ENCODE measurements at regions not wholly inside any gene's neighbourhood (a gene's known extent, or its start where the extent isn't known, plus 50 kb on each side); places are given as distances from the start of the nearest gene placed in this dataset.

DNA sequence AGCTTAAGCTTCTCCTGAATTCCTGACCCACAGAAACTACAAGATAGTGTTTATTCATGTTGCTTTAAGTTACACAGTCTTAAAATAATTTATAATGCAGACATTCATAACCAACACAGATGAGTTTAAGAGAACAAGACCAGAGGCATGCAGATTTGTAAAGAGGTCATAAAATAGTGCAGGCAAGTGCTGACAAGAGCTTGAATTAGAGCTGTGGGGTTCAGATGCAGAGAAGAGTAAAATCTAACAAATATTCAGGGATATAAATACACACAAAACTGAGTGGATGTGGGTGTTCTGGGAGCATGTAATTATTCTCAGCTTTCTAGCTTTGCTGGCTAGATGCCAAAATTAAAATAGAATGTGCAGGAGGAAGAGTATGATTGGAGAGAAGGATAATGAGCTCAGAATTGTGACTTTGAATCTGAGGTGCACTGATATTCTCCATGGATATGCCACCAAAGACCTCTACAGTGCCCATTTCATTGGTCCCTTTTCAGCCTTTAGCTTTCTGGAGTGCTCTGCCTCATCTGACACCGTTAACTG is 291.9 kb upstream of the SGK1 start:
- H3K4me3 ChIP-seq (replicated peaks; ENCODE audit: low read depth, low read length), result no peak overlapping the region
- no peak for DNase-seq (ENCODE audit: extremely low read depth, low read depth)
- TF ChIP-seq, protein P1, sequence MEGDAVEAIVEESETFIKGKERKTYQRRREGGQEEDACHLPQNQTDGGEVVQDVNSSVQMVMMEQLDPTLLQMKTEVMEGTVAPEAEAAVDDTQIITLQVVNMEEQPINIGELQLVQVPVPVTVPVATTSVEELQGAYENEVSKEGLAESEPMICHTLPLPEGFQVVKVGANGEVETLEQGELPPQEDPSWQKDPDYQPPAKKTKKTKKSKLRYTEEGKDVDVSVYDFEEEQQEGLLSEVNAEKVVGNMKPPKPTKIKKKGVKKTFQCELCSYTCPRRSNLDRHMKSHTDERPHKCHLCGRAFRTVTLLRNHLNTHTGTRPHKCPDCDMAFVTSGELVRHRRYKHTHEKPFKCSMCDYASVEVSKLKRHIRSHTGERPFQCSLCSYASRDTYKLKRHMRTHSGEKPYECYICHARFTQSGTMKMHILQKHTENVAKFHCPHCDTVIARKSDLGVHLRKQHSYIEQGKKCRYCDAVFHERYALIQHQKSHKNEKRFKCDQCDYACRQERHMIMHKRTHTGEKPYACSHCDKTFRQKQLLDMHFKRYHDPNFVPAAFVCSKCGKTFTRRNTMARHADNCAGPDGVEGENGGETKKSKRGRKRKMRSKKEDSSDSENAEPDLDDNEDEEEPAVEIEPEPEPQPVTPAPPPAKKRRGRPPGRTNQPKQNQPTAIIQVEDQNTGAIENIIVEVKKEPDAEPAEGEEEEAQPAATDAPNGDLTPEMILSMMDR (IDR thresholded peaks at IDR 0.05; ENCODE audit: low read depth, low read length, missing control alignments), result no peak

DNA sequence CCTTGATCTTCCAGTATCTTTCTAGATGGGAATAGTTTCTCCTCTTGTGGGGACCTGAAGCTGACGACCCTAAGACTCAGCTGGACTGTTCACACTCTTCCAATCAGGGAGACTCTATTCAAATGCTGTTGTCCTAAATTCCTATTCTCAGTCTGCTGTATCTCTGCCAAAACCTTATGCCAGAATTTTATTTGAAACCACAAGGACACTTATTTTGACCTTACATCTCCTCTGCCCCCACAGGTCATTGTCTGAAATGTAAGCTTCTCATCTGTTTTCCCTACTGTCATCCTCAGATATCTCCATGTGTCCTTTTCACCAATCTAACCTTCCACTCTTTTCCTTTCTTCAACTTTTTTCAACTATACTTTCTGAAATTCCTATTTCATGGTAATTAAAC is 289.5 kb upstream of the SGK1 start:
- H3K4me3 ChIP-seq (replicated peaks; ENCODE audit: low read depth, low read length), result no peak overlapping the region
- no peak for DNase-seq (ENCODE audit: extremely low read depth, low read depth)
- TF ChIP-seq, protein P1 (IDR thresholded peaks at IDR 0.05; ENCODE audit: low read depth, low read length, missing control alignments), result no peak

DNA sequence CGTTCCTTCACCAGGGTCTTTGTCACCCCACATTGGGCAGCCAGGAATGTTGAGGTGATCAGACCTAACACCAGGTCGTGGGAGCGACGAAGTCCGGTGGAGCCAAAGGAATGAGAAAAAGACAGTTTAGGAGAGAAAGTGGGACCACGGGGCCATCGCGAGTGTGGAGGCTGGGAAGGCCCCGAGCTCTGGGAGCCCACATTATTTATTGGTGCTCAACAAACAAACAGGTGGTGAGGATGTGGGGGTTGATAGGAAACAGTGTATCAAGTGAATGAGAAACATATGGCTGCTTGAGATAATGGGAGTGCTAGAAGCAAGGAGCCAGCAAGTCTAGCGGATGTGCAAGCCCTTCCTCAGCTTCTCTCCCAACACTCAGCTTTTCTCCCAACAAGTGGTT is 287.1 kb upstream of the SGK1 start:
- DNase-seq (ENCODE audit: extremely low read depth, low read depth), result no peak

DNA sequence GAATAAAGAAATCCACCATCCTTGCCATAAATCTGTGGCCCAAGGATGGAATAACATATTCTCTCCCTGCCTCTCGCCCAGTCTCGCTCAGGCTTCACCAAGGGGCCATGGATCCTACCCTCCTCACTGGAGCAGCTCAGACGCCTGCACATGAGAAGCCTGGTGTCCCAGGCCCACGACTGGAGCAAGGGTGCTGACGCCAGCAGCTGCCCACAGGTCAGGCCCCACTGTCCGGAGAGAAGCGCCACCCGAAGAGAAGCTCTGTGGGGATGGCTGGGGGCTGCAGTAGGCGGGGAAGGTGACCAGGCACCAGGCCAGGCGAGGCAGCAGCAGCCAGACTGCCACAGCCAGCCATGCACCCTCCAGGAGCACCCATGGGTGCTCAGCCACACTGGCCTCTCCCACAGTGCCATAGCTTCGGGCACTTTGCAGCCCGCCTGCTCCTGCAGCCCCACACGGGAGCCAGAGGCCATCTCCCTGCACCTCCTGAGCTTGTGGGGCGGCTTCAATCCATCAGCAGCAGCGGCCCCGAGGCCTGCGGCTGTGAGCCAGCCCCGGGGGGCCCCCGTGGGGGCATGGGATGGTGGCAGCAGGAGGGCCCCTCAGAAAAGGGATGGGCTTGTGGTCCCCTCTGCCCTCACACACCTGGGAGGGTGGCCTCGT is 286.2 kb upstream of the SGK1 start:
- TF ChIP-seq, protein P1 (IDR thresholded peaks at IDR 0.05; ENCODE audit: low read depth, low read length, missing control alignments), result no peak
- no peak overlapping the region for H3K4me3 ChIP-seq (replicated peaks; ENCODE audit: low read depth, low read length)
- DNase-seq (ENCODE audit: extremely low read depth, low read depth), result no peak

More for the DNA sequence above, 287.1 kb upstream of the SGK1 start:
- no peak overlapping the region for H3K4me3 ChIP-seq (replicated peaks; ENCODE audit: low read depth, low read length)
- TF ChIP-seq, protein P1 (IDR thresholded peaks at IDR 0.05; ENCODE audit: low read depth, low read length, missing control alignments), result no peak

DNA sequence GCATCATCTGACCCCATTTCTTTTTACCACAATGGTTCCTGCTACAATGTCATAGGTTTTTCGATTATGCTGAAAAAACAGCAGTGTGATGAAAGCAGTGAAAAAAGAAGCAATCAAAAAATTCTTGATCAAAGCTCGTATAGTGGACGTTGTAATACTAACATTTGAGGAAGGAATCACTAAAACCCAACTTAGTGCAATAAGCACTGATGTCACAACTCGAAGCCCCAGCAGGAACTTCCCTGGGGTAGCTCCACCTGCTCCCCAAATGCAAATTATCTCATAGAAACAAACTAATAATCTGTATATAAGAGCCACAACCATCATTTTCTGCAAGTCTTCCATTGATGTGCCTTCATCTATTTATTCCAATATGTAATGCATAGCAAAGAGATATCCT is 285.6 kb upstream of the SGK1 start:
- no peak for DNase-seq (ENCODE audit: extremely low read depth, low read depth)

DNA sequence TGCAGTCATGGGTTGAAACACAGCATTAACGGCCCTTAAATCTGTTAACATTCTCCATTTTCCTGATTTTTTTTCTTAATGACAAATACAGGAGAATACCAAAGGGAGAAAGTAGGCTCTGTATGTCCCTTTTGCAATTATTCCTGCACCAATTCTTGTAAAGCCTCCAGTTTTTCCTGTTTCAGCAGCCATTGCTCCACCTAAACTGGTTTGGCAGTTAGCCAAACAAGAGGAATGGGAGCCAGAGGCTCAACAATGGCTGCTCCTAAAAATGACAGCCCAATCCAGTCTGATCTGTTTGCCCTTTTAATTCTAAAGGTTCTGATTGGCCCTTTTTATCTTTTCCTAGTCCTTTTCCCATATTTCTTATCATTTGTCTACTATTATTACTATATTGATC is 284.2 kb upstream of the SGK1 start:
- TF ChIP-seq, protein P1 (IDR thresholded peaks at IDR 0.05; ENCODE audit: low read depth, low read length, missing control alignments), result no peak

More for the DNA sequence above, 285.6 kb upstream of the SGK1 start:
- TF ChIP-seq, protein P1 (IDR thresholded peaks at IDR 0.05; ENCODE audit: low read depth, low read length, missing control alignments), result no peak
- H3K4me3 ChIP-seq (replicated peaks; ENCODE audit: low read depth, low read length), result no peak overlapping the region

More for the DNA sequence above, 284.2 kb upstream of the SGK1 start:
- H3K4me3 ChIP-seq (replicated peaks; ENCODE audit: low read depth, low read length), result no peak overlapping the region
- no peak for DNase-seq (ENCODE audit: extremely low read depth, low read depth)

Measured in HFF-Myc (cell line).